H1 (cell line): ENCODE measurements at regions not wholly inside any gene's neighbourhood (a gene's known extent, or its start where the extent isn't known, plus 50 kb on each side); places are given as distances from the start of the nearest gene placed in this dataset.

Source experiments
- CTCF ChIA-PET: fragments of 300-600 bp; sonication (Branson Sonifier 250); formaldehyde crosslinking; loops from one replicate; lab custom pipeline; 2021; ENCODE audit not compliant: partially characterized antibody; lab: Charles Lee
- POLR2A ChIA-PET: fragments of 300-600 bp; sonication (Branson Sonifier 250); formaldehyde crosslinking; loops from one replicate; lab custom pipeline; 2021; ENCODE audit warnings: inconsistent platforms; ENCODE audit not compliant: partially characterized antibody; lab: Charles Lee
- DNase-seq, 2 experiments: peaks; one replicate each; pipeline versions ENCODE4 v3.0.0 to v3.0.0-alpha.2; 2010 to 2022; ENCODE audit warnings: low spot score in 2 of 2, low read depth in 1 of 2, mixed read lengths in 1 of 2
- FAIRE-seq: peaks from 2 replicates; lab custom pipeline; 2011; peaks lifted over from hg19 to GRCh38; lab: Jason Lieb, UNC
- H2AFZ ChIP-seq: 2 replicates; pipeline ENCODE4 v1.8.1; 2012; ENCODE audit warnings: low read length, inconsistent platforms
- H2AK5ac ChIP-seq: 2 replicates; pipeline ENCODE4 v1.6.1; 2013; ENCODE audit warnings: low read depth, low read length
- H2BK120ac ChIP-seq: replicated peaks from 2 replicates; pipeline ENCODE3; 2013; ENCODE audit warnings: low read depth, low read length, inconsistent platforms
- H2BK12ac ChIP-seq: 2 replicates; pipeline ENCODE4 v1.6.1; 2013; ENCODE audit warnings: low read depth, low read length
- H2BK15ac ChIP-seq: 2 replicates; pipeline ENCODE4 v1.6.1; 2013; ENCODE audit warnings: low read length
- H2BK20ac ChIP-seq: 2 replicates; pipeline ENCODE4 v1.6.1; 2013; ENCODE audit warnings: low read length
- H2BK5ac ChIP-seq: 2 replicates; pipeline ENCODE4 v1.6.1; 2013; ENCODE audit warnings: low read depth, low read length
- H3K14ac ChIP-seq: 2 replicates; pipeline ENCODE4 v1.6.1; 2013; ENCODE audit warnings: inconsistent platforms; ENCODE audit not compliant: insufficient read length
- H3K18ac ChIP-seq: 2 replicates; pipeline ENCODE4 v1.6.1; 2013; ENCODE audit warnings: low read length; ENCODE audit errors: extremely low read depth
- H3K23ac ChIP-seq: 2 replicates; pipeline ENCODE4 v1.6.1; 2013; ENCODE audit warnings: inconsistent platforms; ENCODE audit not compliant: insufficient read length
- H3K23me2 ChIP-seq: 2 replicates; pipeline ENCODE4 v1.6.1; 2013; ENCODE audit warnings: low read depth, low read length
- H3K27ac ChIP-seq: 2 replicates; pipeline ENCODE4 v1.6.1; 2011; ENCODE audit warnings: low read depth, low read length, inconsistent platforms
- H3K27me3 ChIP-seq, 4 experiments: replicated peaks in 1 of 4; 1 replicate in 1 of 4; 2 replicates in 3 of 4; pipeline versions ENCODE4 v1.6.1 to v1.8.1; 2011 to 2013; ENCODE audit warnings: low read length in 3 of 4, mild to moderate bottlenecking in 3 of 4, inconsistent platforms in 2 of 4, mixed read lengths in 2 of 4, moderate library complexity in 1 of 4; ENCODE audit not compliant: control insufficient read depth in 3 of 4, insufficient read depth in 3 of 4; ENCODE audit errors: extremely low read depth in 1 of 4
- H3K36me3 ChIP-seq, 4 experiments: 2 replicates each; pipeline versions ENCODE4 v1.6.1 to v1.8.1; 2011 to 2013; ENCODE audit warnings: mild to moderate bottlenecking in 4 of 4, low read length in 3 of 4, moderate library complexity in 2 of 4, control low read depth in 1 of 4, inconsistent platforms in 1 of 4; ENCODE audit not compliant: insufficient read depth in 4 of 4, control insufficient read depth in 2 of 4
- H3K4ac ChIP-seq: replicated peaks from 2 replicates; pipeline ENCODE3; 2013; ENCODE audit warnings: low read length, low read depth, mixed read lengths, inconsistent platforms; ENCODE audit not compliant: insufficient read length
- H3K4me1 ChIP-seq, 4 experiments: replicated peaks in 1 of 4; 1 replicate in 1 of 4; 2 replicates in 3 of 4; pipeline versions ENCODE4 v1.6.1 to v1.8.1; 2011 to 2013; ENCODE audit warnings: low read length in 3 of 4, inconsistent platforms in 2 of 4, mixed read lengths in 1 of 4; ENCODE audit not compliant: insufficient read depth in 4 of 4, control insufficient read depth in 3 of 4
- H3K4me2 ChIP-seq, 2 experiments: 2 replicates each; pipeline versions ENCODE4 v1.6.1 to v1.8.1; 2011 to 2013; ENCODE audit warnings: low read depth in 2 of 2, low read length in 2 of 2, control low read depth in 1 of 2, inconsistent platforms in 1 of 2, mild to moderate bottlenecking in 1 of 2; ENCODE audit not compliant: insufficient read depth in 1 of 2
- H3K4me3 ChIP-seq, 4 experiments: fragments of 200-600, 300-600 bp in 1 of 4; sonication (generic), shearing (Covaris generic), sonication (Bioruptor Twin) in 1 of 4; 2 replicates each; pipeline versions ENCODE4 v1.5.1 to v1.8.1; 2011 to 2016; ENCODE audit warnings: low read length in 4 of 4, low read depth in 3 of 4, control low read depth in 2 of 4, inconsistent platforms in 2 of 4, mild to moderate bottlenecking in 2 of 4, mixed read lengths in 1 of 4, moderate library complexity in 1 of 4; ENCODE audit not compliant: insufficient read depth in 2 of 4; ENCODE audit errors: extremely low read depth in 1 of 4
- H3K56ac ChIP-seq: replicated peaks from 2 replicates; pipeline ENCODE3; 2013; ENCODE audit warnings: low read depth, mild to moderate bottlenecking, mixed read lengths, low read length, inconsistent platforms; ENCODE audit not compliant: insufficient read length
- H3K79me1 ChIP-seq: 2 replicates; pipeline ENCODE4 v1.6.1; 2013; ENCODE audit warnings: low read depth, low read length, control low read depth
- H3K79me2 ChIP-seq, 2 experiments: 2 replicates each; pipeline versions ENCODE4 v1.6.1 to v1.8.1; 2012 to 2013; ENCODE audit warnings: low read length in 2 of 2, mild to moderate bottlenecking in 2 of 2, inconsistent platforms in 1 of 2; ENCODE audit not compliant: insufficient read depth in 2 of 2, control insufficient read depth in 1 of 2
- H3K9ac ChIP-seq, 4 experiments: replicated peaks in 1 of 4; 1 replicate in 1 of 4; 2 replicates in 3 of 4; pipeline versions ENCODE4 v1.6.1 to v1.8.1; 2011 to 2013; ENCODE audit warnings: low read depth in 3 of 4, low read length in 3 of 4, control low read depth in 2 of 4, mild to moderate bottlenecking in 2 of 4, moderate library complexity in 2 of 4, inconsistent platforms in 1 of 4; ENCODE audit errors: extremely low read depth in 1 of 4
- H3K9me3 ChIP-seq, 2 experiments: 2 replicates each; pipeline versions ENCODE4 v1.6.1 to v1.8.1; 2012 to 2013; ENCODE audit warnings: mild to moderate bottlenecking in 2 of 2, moderate library complexity in 2 of 2, control low read depth in 1 of 2, inconsistent platforms in 1 of 2, low read depth in 1 of 2, low read length in 1 of 2, mixed read lengths in 1 of 2; ENCODE audit not compliant: insufficient read depth in 2 of 2
- H4K20me1 ChIP-seq, 2 experiments: replicated peaks in 1 of 2; 2 replicates each; pipeline versions ENCODE3 to v1.8.1; 2011 to 2013; ENCODE audit warnings: inconsistent platforms in 2 of 2, low read length in 2 of 2, mild to moderate bottlenecking in 1 of 2; ENCODE audit not compliant: insufficient read depth in 2 of 2, control insufficient read depth in 1 of 2
- H4K5ac ChIP-seq: 2 replicates; pipeline ENCODE4 v1.6.1; 2013; ENCODE audit warnings: low read length, low read depth, mixed read lengths, inconsistent platforms; ENCODE audit not compliant: insufficient read length
- H4K8ac ChIP-seq: 2 replicates; pipeline ENCODE4 v1.8.0; 2013; ENCODE audit warnings: mild to moderate bottlenecking, moderate library complexity, low read length, inconsistent platforms; ENCODE audit not compliant: insufficient read depth; ENCODE audit errors: extremely low read depth
- H4K91ac ChIP-seq: replicated peaks from 2 replicates; pipeline ENCODE3; 2013; ENCODE audit warnings: low read length, mixed read lengths, inconsistent platforms; ENCODE audit not compliant: insufficient read length
- BRCA1 ChIP-seq: IDR thresholded peaks from 2 replicates; pipeline ENCODE4 v1.6.1; 2012; ENCODE audit warnings: low read depth, low read length, improper control_type of control experiment
- CHD2 ChIP-seq: IDR thresholded peaks from 2 replicates; pipeline ENCODE4 v1.6.1; 2012; ENCODE audit warnings: low read length, improper control_type of control experiment
- HDAC2 ChIP-seq, 2 experiments: fragments of 300-600 bp in 1 of 2; sonication (generic) in 1 of 2; IDR thresholded peaks; 2 replicates each; pipeline ENCODE4 v1.6.1; 2011 to 2012; ENCODE audit warnings: low read depth in 2 of 2, low read length in 2 of 2, mild to moderate bottlenecking in 2 of 2, moderate library complexity in 2 of 2, borderline replicate concordance in 1 of 2, inconsistent platforms in 1 of 2
- KDM4A ChIP-seq: IDR thresholded peaks from one replicate; pipeline ENCODE4 v1.7.1; 2012; ENCODE audit warnings: low read depth, mild to moderate bottlenecking, moderate library complexity, low read length, inconsistent platforms; ENCODE audit not compliant: severe bottlenecking
- RAD21 ChIP-seq, 2 experiments: IDR thresholded peaks in 1 of 2; conservative IDR thresholded peaks in 1 of 2; 2 replicates each; pipeline ENCODE4 v1.6.1; 2011; ENCODE audit warnings: low read depth in 2 of 2, low read length in 2 of 2, improper control_type of control experiment in 1 of 2, inconsistent platforms in 1 of 2, mild to moderate bottlenecking in 1 of 2, moderate library complexity in 1 of 2
- RNF2 ChIP-seq: fragments of 200-900, 300-1000 bp; sonication (generic); IDR thresholded peaks from 2 replicates; pipeline ENCODE4 v1.7.1; 2016; ENCODE audit warnings: borderline replicate concordance, low read depth, mild to moderate bottlenecking, antibody characterized with exemption, low read length; ENCODE audit not compliant: poor library complexity, severe bottlenecking; ENCODE audit errors: missing control alignments
- SIX5 ChIP-seq: IDR thresholded peaks from 2 replicates; pipeline ENCODE4 v1.6.1; 2011; ENCODE audit warnings: mild to moderate bottlenecking, low read depth, low read length
- SP2 ChIP-seq: IDR thresholded peaks from 2 replicates; pipeline ENCODE4 v1.6.1; 2012; ENCODE audit warnings: mild to moderate bottlenecking, low read length, inconsistent platforms
- SP4 ChIP-seq: IDR thresholded peaks from 2 replicates; pipeline ENCODE4 v1.6.1; 2012; ENCODE audit warnings: low read length, inconsistent platforms
- TEAD4 ChIP-seq: IDR thresholded peaks from 2 replicates; pipeline ENCODE4 v1.6.1; 2012; ENCODE audit warnings: low read depth, low read length, inconsistent platforms, mixed read lengths
- WGBS, 2 experiments: shearing (Covaris generic) in 1 of 2; methylation state at CpG; one replicate each; pipeline versions ENCODE4 v1.1.6 to v1.1.7; 2013 to 2015; ENCODE audit warnings: low lambda C conversion rate in 2 of 2, mixed read lengths in 2 of 2, inconsistent platforms in 1 of 2, low coverage in 1 of 2, missing lambda C conversion rate in 1 of 2; ENCODE audit not compliant: insufficient replicate concordance in 2 of 2, insufficient coverage in 1 of 2, insufficient read length in 1 of 2; ENCODE audit errors: extremely low coverage in 1 of 2, missing lambda C conversion rate in 1 of 2; 5-methylcytosine and 5-hydroxymethylcytosine counted together
- TF ChIP-seq, protein P1 (sequence below): IDR thresholded peaks from 2 replicates; pipeline ENCODE4 v1.6.1; 2011; ENCODE audit warnings: low read depth, mild to moderate bottlenecking, low read length; ENCODE audit not compliant: insufficient read depth

DNA sequence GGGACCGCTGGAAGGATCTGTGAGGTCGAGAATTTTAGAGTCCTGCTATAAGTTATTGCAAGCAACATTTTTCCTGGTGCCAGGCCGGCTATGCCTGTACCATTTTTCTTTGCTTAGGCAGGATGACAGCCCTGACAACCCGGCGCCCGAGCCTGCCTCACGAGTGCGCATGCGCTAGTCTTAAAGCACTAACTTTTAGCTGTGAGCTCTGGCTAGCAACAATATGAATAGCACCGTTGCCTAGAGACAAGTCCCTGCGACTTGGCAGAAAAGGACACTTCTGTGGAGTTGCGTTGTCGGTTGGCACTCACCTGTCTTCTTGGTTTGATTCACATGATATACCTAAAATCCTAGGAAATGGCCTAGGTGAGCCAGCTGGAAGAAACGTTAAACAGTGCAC, 663.4 kb upstream of the TSPY4 start:
- no peaks in the 10 kb centered on the region; a peak in 1 of 7 replicates for H3K27me3 ChIP-seq
- peaks cover 8 to 80% of the 10 kb centered on the region in 2 experiments; a peak in 3 of 4 replicates for H3K9me3 ChIP-seq
- ChIA-PET CTCF (no interaction called here), POLR2A (no interaction called here)
- no peak overlapping the region for H3K14ac ChIP-seq
- H3K23ac ChIP-seq = no peak overlapping the region
- no peak overlapping the region for H2BK15ac ChIP-seq
- no peak overlapping the region for H4K91ac ChIP-seq
- H2BK5ac ChIP-seq = no peak overlapping the region
- H3K56ac ChIP-seq = no peak overlapping the region
- H3K4me3 ChIP-seq = no peak overlapping the region
- H3K27ac ChIP-seq = no peak overlapping the region
- H3K23me2 ChIP-seq = no peaks in the 10 kb centered on the region
- no peaks in the 10 kb centered on the region for H4K20me1 ChIP-seq
- 78% methylated on average over 11 of the region's 14 CpGs; no CpG with 5 or more reads in 1 of the 2 experiments for WGBS, 2 experiments
- H3K79me1 ChIP-seq = no peaks in the 10 kb centered on the region
- FAIRE-seq (no peak), DNase-seq (no peak)
- no peak overlapping the region for H2AK5ac ChIP-seq
- no peak overlapping the region for H4K5ac ChIP-seq
- H2BK120ac ChIP-seq = no peak overlapping the region
- H3K79me2 ChIP-seq = no peaks in the 10 kb centered on the region
- H3K4me1 ChIP-seq = no peaks in the 10 kb centered on the region
- no peak overlapping the region for H3K4ac ChIP-seq
- no peak overlapping the region for H4K8ac ChIP-seq
- no peak overlapping the region for H3K18ac ChIP-seq
- no peaks in the 10 kb centered on the region for H3K36me3 ChIP-seq
- H3K9ac ChIP-seq = no peak overlapping the region
- H2AFZ ChIP-seq = no peak overlapping the region
- no peak overlapping the region for H2BK20ac ChIP-seq
- TF ChIP-seq TEAD4 (no peak), SP4 (no peak), KDM4A (no peak), RNF2 (no peak), HDAC2 (IDR thresholded peaks at IDR 0.05; ENCODE audit: borderline replicate concordance in 1 of 2, low read depth in 2 of 2, low read length in 2 of 2) (no peak), RAD21 (IDR thresholded peaks at IDR 0.05 in 1 of 2, conservative IDR thresholded peaks at IDR 0.05 in 1 of 2; ENCODE audit: low read depth in 2 of 2, low read length in 2 of 2) (no peak), CHD2 (no peak), SP2 (no peak), SIX5 (no peak), BRCA1 (no peak)
- TF ChIP-seq, protein P1, sequence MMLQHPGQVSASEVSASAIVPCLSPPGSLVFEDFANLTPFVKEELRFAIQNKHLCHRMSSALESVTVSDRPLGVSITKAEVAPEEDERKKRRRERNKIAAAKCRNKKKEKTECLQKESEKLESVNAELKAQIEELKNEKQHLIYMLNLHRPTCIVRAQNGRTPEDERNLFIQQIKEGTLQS = no peak
- no peak overlapping the region for H2BK12ac ChIP-seq
- H3K4me2 ChIP-seq = no peak overlapping the region
